Thymus (tissue), 11 donors: ENCODE measurements at regions not wholly inside any gene's neighbourhood (a gene's known extent, or its start where the extent isn't known, plus 50 kb on each side); places are given as distances from the start of the nearest gene placed in this dataset.

Experiments used
- DNase-seq, 9 donors: peaks; one replicate each; pipeline ENCODE4 v3.0.0-alpha.2; 2013; ENCODE audit warnings: low spot score in 9 of 9, low read depth in 6 of 9, missing footprints in 1 of 9
- H3K27ac ChIP-seq, 2 donors: one replicate each; pipeline ENCODE4 v1.5.1; 2013; ENCODE audit warnings: control low read depth in 1 of 2, low read depth in 1 of 2, low read length in 1 of 2, mild to moderate bottlenecking in 1 of 2, moderate library complexity in 1 of 2
- H3K27me3 ChIP-seq, 2 donors: one replicate each; pipeline ENCODE4 v1.5.1; 2013; ENCODE audit warnings: low read length in 1 of 2; ENCODE audit not compliant: control insufficient read depth in 2 of 2, insufficient read depth in 1 of 2
- H3K36me3 ChIP-seq, 2 donors: one replicate each; pipeline ENCODE4 v1.5.1; 2013; ENCODE audit warnings: low read length in 1 of 2, mild to moderate bottlenecking in 1 of 2, moderate library complexity in 1 of 2; ENCODE audit not compliant: control insufficient read depth in 2 of 2, insufficient read depth in 2 of 2
- H3K4me1 ChIP-seq, 2 donors: one replicate each; pipeline ENCODE4 v1.5.1; 2013; ENCODE audit warnings: low read length in 2 of 2; ENCODE audit not compliant: control insufficient read depth in 2 of 2, insufficient read depth in 2 of 2
- H3K4me3 ChIP-seq, 2 donors: one replicate each; pipeline ENCODE4 v1.5.1; 2013; ENCODE audit warnings: low read length in 2 of 2, control low read depth in 1 of 2, mild to moderate bottlenecking in 1 of 2
- H3K9me3 ChIP-seq, 2 donors: one replicate each; pipeline ENCODE4 v1.5.1; 2013; ENCODE audit warnings: low read length in 1 of 2, mild to moderate bottlenecking in 1 of 2; ENCODE audit not compliant: control insufficient read depth in 2 of 2, insufficient read depth in 1 of 2
- WGBS: extraction: QIAGEN DNeasy Blood & Tissue Kit; methylation state at CpG from one replicate; pipeline ENCODE4 v1.1.7; 2013; 5-methylcytosine and 5-hydroxymethylcytosine counted together
- donor health status: healthy.

DNA sequence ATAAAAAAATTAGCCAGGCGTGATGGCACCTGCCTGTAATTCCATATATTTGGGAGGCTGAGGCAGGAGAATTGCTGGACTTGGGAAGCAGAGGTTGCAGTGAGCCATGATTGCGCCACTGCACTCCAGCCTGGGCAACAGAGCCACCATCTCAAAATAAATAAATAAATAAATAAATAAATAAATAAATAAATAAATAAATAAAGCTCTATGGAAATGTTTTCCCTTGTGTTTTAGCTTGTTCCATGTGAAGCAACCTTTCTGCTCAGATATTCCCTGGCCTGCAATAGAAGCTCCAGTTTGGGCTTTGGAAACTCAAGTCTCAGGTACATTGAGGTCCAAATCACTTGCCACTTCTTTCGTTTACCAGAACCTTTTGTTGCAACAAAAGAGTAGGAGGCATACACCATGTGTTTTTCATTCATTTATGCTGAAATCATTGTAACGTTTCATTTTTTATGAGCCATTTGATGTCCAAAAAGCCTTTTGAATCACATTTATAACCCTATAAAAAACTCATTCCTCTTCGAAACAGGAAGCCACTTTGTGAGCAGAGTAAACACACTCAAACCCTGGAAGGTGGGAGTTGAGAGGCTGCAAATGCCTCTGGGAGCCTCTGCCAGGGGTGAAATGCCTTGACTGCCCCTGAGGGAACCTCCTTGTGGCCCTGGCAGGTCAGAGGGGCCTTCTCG lies 376.6 kb upstream of the TBX3 start:
- 86% methylated on average over 6 of the region's 6 CpGs for WGBS
- no peaks in the 10 kb centered on the region for H3K9me3 ChIP-seq
- DNase-seq, result no peak

DNA sequence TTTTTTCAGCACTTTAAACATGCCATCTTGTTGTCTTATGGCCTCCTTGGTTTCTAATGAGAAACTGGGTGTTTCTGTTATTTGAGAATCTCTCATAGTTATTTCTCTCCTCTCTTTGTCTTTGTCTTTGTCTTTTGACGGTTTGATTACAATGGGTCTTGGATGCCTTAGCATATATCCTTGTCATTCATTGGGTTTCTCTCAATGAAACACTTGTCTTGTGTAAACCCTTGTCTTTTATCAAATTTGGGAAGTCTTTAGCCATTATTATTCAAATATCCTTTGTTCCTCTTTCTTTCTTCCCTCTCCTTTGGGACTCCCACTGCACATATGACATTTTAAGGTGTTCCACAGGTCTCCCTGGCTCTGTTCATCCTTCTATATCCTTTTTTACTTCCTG lies 373.5 kb upstream of the TBX3 start:
- H3K9me3 ChIP-seq, result no peaks in the 10 kb centered on the region
- no peak overlapping the region for H3K27ac ChIP-seq
- H3K4me1 ChIP-seq, result no peaks in the 10 kb centered on the region
- no peak for DNase-seq
- 55% methylated on average over 1 of the region's 1 CpG for WGBS
- no peak overlapping the region for H3K4me3 ChIP-seq
- H3K36me3 ChIP-seq, result no peaks in the 10 kb centered on the region
- no peaks in the 10 kb centered on the region for H3K27me3 ChIP-seq

More for the DNA sequence above, 376.6 kb upstream of the TBX3 start:
- no peak overlapping the region for H3K4me3 ChIP-seq
- no peaks in the 10 kb centered on the region for H3K4me1 ChIP-seq
- no peaks in the 10 kb centered on the region for H3K27me3 ChIP-seq
- no peaks in the 10 kb centered on the region for H3K36me3 ChIP-seq
- no peak overlapping the region for H3K27ac ChIP-seq

DNA sequence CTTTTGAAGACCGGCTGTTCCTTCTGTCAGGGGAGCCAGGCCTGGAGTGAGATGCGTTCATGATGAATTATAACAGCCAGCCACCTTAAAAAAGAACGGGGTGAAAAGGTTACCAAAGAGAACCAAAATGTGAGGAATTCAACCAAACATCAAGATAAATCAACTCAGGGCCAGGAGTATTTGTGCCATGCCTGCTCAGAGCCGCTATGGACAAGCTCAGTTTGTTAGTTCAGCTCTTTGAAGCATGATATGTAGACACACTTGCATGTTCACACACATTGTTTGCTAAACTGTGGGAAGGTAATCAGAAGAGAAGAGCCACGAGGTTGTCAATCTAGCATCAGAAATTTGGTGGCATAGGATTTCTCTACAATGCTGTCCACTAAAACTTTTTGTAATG lies 367.4 kb upstream of the TBX3 start:
- no peak overlapping the region for H3K27ac ChIP-seq
- no peaks in the 10 kb centered on the region for H3K27me3 ChIP-seq
- 73% methylated on average over 5 of the region's 5 CpGs for WGBS
- DNase-seq, result no peak
- no peak overlapping the region for H3K4me3 ChIP-seq
- no peaks in the 10 kb centered on the region for H3K9me3 ChIP-seq
- no peaks in the 10 kb centered on the region for H3K4me1 ChIP-seq
- no peaks in the 10 kb centered on the region for H3K36me3 ChIP-seq

DNA sequence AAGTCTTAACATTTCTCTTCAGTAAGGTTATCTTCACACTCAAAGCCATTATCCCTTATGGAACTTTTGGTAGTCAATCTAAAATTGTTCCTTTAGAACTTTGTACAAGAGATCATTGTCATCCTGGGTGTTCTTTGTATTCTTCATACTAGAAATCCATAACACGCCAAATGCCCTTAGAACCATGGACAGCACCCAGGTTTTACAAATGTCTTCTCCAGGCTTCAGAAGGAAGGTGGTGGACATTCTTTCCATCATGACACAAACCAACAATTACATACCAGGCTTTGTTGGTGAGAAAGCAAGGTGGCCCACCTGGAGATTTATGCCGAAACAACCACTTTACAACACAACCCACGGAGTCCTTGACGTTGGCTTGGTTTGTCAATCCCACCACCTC lies 365.6 kb upstream of the TBX3 start:
- no peaks in the 10 kb centered on the region for H3K9me3 ChIP-seq
- H3K36me3 ChIP-seq, result no peaks in the 10 kb centered on the region
- no peaks in the 10 kb centered on the region for H3K4me1 ChIP-seq
- no peak for DNase-seq
- no peaks in the 10 kb centered on the region for H3K27me3 ChIP-seq
- no peak overlapping the region for H3K4me3 ChIP-seq
- WGBS, result 93% methylated on average over 4 of the region's 4 CpGs
- H3K27ac ChIP-seq, result no peak overlapping the region

DNA sequence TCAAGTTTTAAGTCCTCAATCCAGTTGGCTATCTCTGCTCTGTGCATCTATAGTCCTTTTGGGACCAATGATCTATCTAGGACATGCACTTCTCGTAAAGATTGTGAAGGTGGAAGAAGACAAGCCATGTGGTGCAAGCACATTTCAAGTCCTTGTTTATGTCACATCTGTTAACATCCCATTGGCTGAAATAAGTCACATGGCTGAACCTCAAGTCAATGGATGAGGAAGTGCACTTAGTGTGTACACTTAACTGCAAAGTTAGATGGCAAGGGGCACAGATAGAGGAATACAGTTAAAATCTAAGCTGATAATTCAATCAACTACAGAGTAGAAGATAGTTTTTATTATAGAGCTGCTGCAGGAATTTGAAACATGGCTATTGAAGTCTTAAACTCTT lies 362.8 kb upstream of the TBX3 start:
- no peak for DNase-seq
- no peak overlapping the region for H3K27ac ChIP-seq
- 90% methylated on average over 1 of the region's 1 CpG for WGBS

DNA sequence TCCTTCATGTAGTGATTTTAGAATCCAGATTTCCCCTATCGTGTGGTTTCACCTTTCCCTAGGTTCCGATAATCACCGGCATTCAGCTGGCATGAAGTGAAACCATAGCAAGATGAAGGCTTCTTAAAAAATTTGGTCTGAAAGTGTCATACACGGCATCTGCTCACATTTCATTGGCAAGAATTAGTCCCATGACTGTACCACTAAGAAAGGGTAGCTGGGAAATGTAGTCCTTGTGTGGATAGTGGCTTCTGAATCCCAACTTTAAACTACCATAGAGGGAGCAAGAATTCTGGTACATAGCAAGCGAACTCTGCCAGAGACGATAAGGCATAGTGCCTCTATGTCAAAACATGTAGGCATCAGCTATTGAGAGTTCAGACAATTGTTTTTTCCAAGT lies 360.1 kb upstream of the TBX3 start:
- H3K27ac ChIP-seq, result no peak overlapping the region
- no peaks in the 10 kb centered on the region for H3K9me3 ChIP-seq
- no peak overlapping the region for H3K4me3 ChIP-seq
- no peaks in the 10 kb centered on the region for H3K36me3 ChIP-seq
- whole genome bisulfite sequencing, result 87% methylated on average over 6 of the region's 6 CpGs
- no peaks in the 10 kb centered on the region for H3K27me3 ChIP-seq
- H3K4me1 ChIP-seq, result no peaks in the 10 kb centered on the region
- no peak for DNase-seq

More for the DNA sequence above, 362.8 kb upstream of the TBX3 start:
- H3K36me3 ChIP-seq, result no peaks in the 10 kb centered on the region
- H3K4me3 ChIP-seq, result no peak overlapping the region
- no peaks in the 10 kb centered on the region for H3K4me1 ChIP-seq
- no peaks in the 10 kb centered on the region for H3K9me3 ChIP-seq
- no peaks in the 10 kb centered on the region for H3K27me3 ChIP-seq

DNA sequence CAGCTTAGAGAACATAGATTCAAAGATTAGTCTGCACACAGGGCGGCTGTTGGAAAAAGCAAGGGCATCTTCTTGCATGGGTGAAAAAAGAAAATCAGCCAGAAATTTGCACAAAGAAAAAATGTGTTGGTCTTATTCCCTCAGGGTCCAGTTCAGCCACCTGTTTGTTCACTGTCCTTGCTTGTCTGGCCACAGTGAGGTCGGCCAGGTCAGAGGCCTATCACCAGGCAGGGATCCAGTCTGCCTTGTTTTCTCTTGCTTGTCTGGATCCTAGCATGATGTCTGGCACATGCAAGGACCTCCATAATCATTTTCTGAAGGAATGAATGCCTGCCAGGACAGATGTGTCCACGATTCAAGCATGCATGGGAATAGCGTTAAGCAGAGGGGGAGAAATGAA lies 359.1 kb upstream of the TBX3 start:
- DNase-seq, result no peak
- WGBS, result 93% methylated on average over 4 of the region's 4 CpGs
- no peaks in the 10 kb centered on the region for H3K4me1 ChIP-seq
- no peaks in the 10 kb centered on the region for H3K36me3 ChIP-seq
- H3K27ac ChIP-seq, result no peak overlapping the region
- H3K27me3 ChIP-seq, result no peaks in the 10 kb centered on the region
- H3K4me3 ChIP-seq, result no peak overlapping the region
- H3K9me3 ChIP-seq, result no peaks in the 10 kb centered on the region

DNA sequence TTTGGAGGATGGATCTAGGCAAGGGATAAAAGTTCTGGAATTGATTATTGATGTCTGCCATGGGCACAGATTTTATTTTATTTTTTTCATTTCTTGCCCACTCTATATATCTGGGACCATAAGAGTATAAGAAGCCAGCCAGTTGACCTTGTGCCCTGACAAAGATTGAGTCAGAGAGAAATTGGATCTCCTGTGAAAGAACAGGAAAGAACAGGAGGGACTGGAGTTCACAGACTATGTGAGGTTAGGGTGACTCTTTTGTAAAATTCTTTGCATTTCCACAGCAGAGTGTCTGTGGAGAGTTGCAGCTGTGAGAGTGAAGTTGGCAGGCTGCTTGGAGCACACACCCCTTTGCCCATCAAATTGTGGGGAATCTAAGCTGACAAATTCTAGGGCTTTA lies 358.4 kb upstream of the TBX3 start:
- Histone ChIP-seq H3K4me1 (no peaks in the 10 kb centered on the region), H3K27me3 (no peaks in the 10 kb centered on the region), H3K4me3 (no peak overlapping the region), H3K36me3 (no peaks in the 10 kb centered on the region), H3K9me3 (no peaks in the 10 kb centered on the region), H3K27ac (no peak overlapping the region)
- DNase-seq, result no peak

DNA sequence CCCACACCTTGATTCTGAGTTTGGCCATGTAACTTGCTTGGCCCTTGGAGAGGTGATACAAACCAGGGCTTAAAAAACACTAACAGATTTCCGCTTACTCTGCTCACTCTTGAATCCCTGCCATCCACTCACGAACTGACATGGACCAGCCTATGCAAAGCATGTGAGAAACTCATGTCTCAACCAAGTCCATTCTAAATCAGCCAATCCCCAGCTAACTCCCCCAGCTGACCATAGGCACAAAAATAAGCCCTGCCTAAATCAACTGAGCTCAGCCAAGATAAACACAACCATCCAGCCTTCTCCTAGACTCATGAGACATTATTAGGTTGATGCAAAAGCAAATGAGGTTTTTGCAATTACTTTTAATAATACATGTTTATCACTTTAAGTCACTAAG lies 353.9 kb upstream of the TBX3 start:
- Histone ChIP-seq H3K27me3 (no peaks in the 10 kb centered on the region), H3K9me3 (no peaks in the 10 kb centered on the region), H3K4me1 (no peaks in the 10 kb centered on the region), H3K36me3 (no peaks in the 10 kb centered on the region), H3K27ac (no peak overlapping the region), H3K4me3 (no peak overlapping the region)
- DNase-seq, result no peak
- WGBS, result 81% methylated on average over 2 of the region's 2 CpGs
